Neural crest cell (in vitro differentiated cells): ENCODE measurements at regions not wholly inside any gene's neighbourhood (a gene's known extent, or its start where the extent isn't known, plus 50 kb on each side); places are given as distances from the start of the nearest gene placed in this dataset.

Experiments
- DNase-seq: peaks from one replicate; pipeline ENCODE4 v3.0.0; 2021; ENCODE audit warnings: low read depth, mixed read lengths, low spot score
- H3K27ac Mint-ChIP-seq: one replicate; pipeline ENCODE4 v1.8.0; 2021; ENCODE audit warnings: mild to moderate bottlenecking, mixed read lengths; ENCODE audit not compliant: unreplicated experiment
- H3K27me3 Mint-ChIP-seq: 2 replicates; pipeline ENCODE4 v1.8.0; 2021; ENCODE audit warnings: low read depth, mild to moderate bottlenecking, mixed read lengths
- H3K36me3 Mint-ChIP-seq: 2 replicates; pipeline ENCODE4 v1.8.0; 2021; ENCODE audit warnings: low read depth, mild to moderate bottlenecking, mixed read lengths
- H3K4me1 Mint-ChIP-seq: 2 replicates; pipeline ENCODE4 v1.8.0; 2021; ENCODE audit warnings: mixed read lengths
- H3K4me3 Mint-ChIP-seq: one replicate; pipeline ENCODE4 v1.8.0; 2021; ENCODE audit warnings: mild to moderate bottlenecking, mixed read lengths
- H3K9me3 Mint-ChIP-seq: 2 replicates; pipeline ENCODE4 v1.8.0; 2021; ENCODE audit warnings: mixed read lengths
- CTCF ChIP-seq: fragments of 200-600 bp; sonication (generic); conservative IDR thresholded peaks from 2 replicates; pipeline ENCODE4 v1.5.0; 2021; ENCODE audit warnings: antibody characterized with exemption, mild to moderate bottlenecking

- DNase-seq, result no peak
- TF ChIP-seq CTCF, result no peak
- Mint-ChIP-seq H3K27ac (no peak overlapping the region), H3K4me1 (no peaks in the 10 kb centered on the region), H3K36me3 (peaks cover 2% of the 10 kb centered on the region), H3K27me3 (no peaks in the 10 kb centered on the region), H3K4me3 (no peak overlapping the region), H3K9me3 (peaks cover 7% of the 10 kb centered on the region)
Observed at GRCh38 chr3:144301863-144302262, 330.2 kb downstream of the DIPK2A start.

DNA sequence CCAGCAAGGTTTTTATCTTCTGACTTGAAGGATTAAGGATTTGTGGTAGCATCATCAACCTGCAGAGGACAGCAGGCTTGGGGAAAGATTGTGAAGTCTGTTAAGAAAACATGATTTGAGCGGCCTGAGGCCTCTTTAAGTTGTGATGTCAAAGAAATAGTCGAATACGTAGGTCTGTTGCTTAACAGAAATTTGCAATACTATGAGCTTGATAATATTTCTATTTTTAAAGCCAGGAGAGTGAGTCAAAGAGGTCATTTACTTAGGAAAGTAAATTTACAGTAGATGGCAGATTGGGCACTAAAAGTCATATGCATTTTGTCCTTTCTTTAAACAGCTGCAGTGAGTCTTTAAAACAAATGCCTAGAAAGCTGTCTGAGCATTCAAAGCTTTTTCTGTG lies 336.3 kb downstream of the DIPK2A start:
- H3K4me1 Mint-ChIP-seq, result no peaks in the 10 kb centered on the region
- peaks cover 2% of the 10 kb centered on the region for H3K36me3 Mint-ChIP-seq
- no peaks in the 10 kb centered on the region for H3K27me3 Mint-ChIP-seq
- peaks cover 3% of the 10 kb centered on the region for H3K9me3 Mint-ChIP-seq
- H3K27ac Mint-ChIP-seq, result no peak overlapping the region
- no peak for DNase-seq
- no peak for TF ChIP-seq CTCF
- no peak overlapping the region for H3K4me3 Mint-ChIP-seq

- TF ChIP-seq CTCF, result no peak
- H3K4me3 Mint-ChIP-seq, result no peak overlapping the region
- no peak overlapping the region for H3K27ac Mint-ChIP-seq
- DNase-seq, result no peak
- no peaks in the 10 kb centered on the region for H3K4me1 Mint-ChIP-seq
- H3K9me3 Mint-ChIP-seq, result peaks cover 3% of the 10 kb centered on the region
- H3K36me3 Mint-ChIP-seq, result peaks cover 2% of the 10 kb centered on the region
- no peaks in the 10 kb centered on the region for H3K27me3 Mint-ChIP-seq
Observed at GRCh38 chr3:144308396-144308795, 336.8 kb downstream of the DIPK2A start.

DNA sequence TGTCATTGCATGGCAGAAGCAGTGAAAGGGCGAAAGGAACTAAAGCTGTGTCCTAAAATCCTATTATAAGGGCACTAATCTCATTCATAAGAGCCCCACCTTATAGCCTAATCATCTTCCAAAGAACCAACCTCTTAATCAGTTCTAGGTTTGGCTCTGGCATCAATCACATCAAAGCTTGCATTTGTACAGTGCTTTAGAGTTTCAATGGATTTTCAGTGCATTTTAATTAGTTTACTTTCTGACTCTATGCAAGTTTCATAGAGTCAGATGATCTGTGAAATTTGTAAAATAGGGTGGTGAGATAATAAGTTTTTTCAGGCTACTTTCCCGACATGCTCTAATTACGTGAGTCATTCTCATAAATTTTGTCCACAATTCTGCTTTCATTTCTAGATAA lies 341.1 kb downstream of the DIPK2A start:
- Mint-ChIP-seq H3K27ac (no peak overlapping the region), H3K27me3 (no peaks in the 10 kb centered on the region), H3K4me1 (no peaks in the 10 kb centered on the region), H3K36me3 (no peaks in the 10 kb centered on the region), H3K4me3 (no peak overlapping the region), H3K9me3 (no peaks in the 10 kb centered on the region)
- no peak for TF ChIP-seq CTCF
- no peak for DNase-seq

DNA sequence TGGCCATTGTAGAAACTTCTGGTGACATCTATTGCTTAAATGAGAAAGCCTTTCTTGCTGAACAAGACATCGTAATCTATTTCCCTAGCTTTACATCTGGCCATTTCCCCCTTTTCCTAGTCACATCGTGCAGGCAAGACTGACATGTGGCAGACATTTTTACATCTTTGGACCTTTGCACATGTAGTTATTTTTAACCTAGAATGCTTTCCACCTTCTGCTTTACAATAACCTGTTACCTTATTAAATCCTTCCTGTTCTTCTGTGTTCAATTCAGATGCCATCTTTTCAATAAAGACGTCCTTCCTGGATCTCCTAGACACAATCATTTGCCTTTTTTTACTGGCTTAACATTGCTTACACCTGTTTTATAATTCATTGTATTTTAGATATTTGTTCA lies 343.3 kb downstream of the DIPK2A start:
- DNase-seq, result no peak
- no peaks in the 10 kb centered on the region for H3K4me1 Mint-ChIP-seq
- no peak for TF ChIP-seq CTCF
- H3K4me3 Mint-ChIP-seq, result no peak overlapping the region
- no peaks in the 10 kb centered on the region for H3K36me3 Mint-ChIP-seq
- no peaks in the 10 kb centered on the region for H3K27me3 Mint-ChIP-seq
- H3K9me3 Mint-ChIP-seq, result no peaks in the 10 kb centered on the region
- no peak overlapping the region for H3K27ac Mint-ChIP-seq

GRCh38 chr3:144317961-144318360 lies 346.3 kb downstream of the DIPK2A start:
- no peak for TF ChIP-seq CTCF
- Mint-ChIP-seq H3K4me1 (no peaks in the 10 kb centered on the region), H3K27ac (no peak overlapping the region), H3K36me3 (no peaks in the 10 kb centered on the region), H3K27me3 (no peaks in the 10 kb centered on the region), H3K9me3 (no peaks in the 10 kb centered on the region), H3K4me3 (no peak overlapping the region)
- DNase-seq, result no peak
